CD8-positive, alpha-beta memory T cell (primary cell): ENCODE measurements at regions not wholly inside any gene's neighbourhood (a gene's known extent, or its start where the extent isn't known, plus 50 kb on each side); places are given as distances from the start of the nearest gene placed in this dataset.

ENCODE experiments used
- CTCF ChIA-PET: fragments of 350-600 bp; sonication (Branson Sonifier 250); formaldehyde crosslinking; loops from one replicate; lab custom pipeline; 2021; ENCODE audit warnings: antibody characterized with exemption; lab: Charles Lee
- POLR2A ChIA-PET: fragments of 350-600 bp; sonication (Branson Sonifier 250); formaldehyde crosslinking; loops from one replicate; lab custom pipeline; 2021; ENCODE audit warnings: antibody characterized with exemption; lab: Charles Lee
- DNase-seq, 5 donors: peaks; one replicate each; pipeline versions ENCODE4 v3.0.0 to v3.0.0-alpha.2; 2020 to 2022; ENCODE audit warnings: mixed read lengths in 1 of 5
- H3K27ac ChIP-seq: one replicate; pipeline ENCODE4 v1.7.0; 2013; ENCODE audit warnings: low read depth, mild to moderate bottlenecking, low read length, moderate library complexity
- H3K27me3 ChIP-seq: 2 replicates; pipeline ENCODE4 v1.7.0; 2013; ENCODE audit warnings: low read length, mild to moderate bottlenecking; ENCODE audit not compliant: insufficient read depth, poor library complexity, severe bottlenecking
- H3K36me3 ChIP-seq: 2 replicates; pipeline ENCODE4 v1.7.0; 2013; ENCODE audit warnings: mild to moderate bottlenecking, low read length, moderate library complexity; ENCODE audit not compliant: insufficient read depth
- H3K4me1 ChIP-seq: 2 replicates; pipeline ENCODE4 v1.7.0; 2013; ENCODE audit warnings: mild to moderate bottlenecking, low read length, moderate library complexity; ENCODE audit not compliant: insufficient read depth
- H3K4me3 ChIP-seq: 2 replicates; pipeline ENCODE4 v1.7.0; 2013; ENCODE audit warnings: mild to moderate bottlenecking, low read length
- H3K9me3 ChIP-seq: 2 replicates; pipeline ENCODE4 v1.7.0; 2013; ENCODE audit warnings: mild to moderate bottlenecking, low read length
- H3K27ac Mint-ChIP-seq, 8 donors: one replicate each; pipeline ENCODE4 v1.8.0; 2020 to 2021; ENCODE audit warnings: mixed read lengths in 8 of 8, mild to moderate bottlenecking in 6 of 8, inconsistent platforms in 3 of 8, moderate library complexity in 3 of 8
- H3K27me3 Mint-ChIP-seq, 2 donors: one replicate each; pipeline ENCODE4 v1.8.0; 2020 to 2021; ENCODE audit warnings: mixed read lengths in 2 of 2, mild to moderate bottlenecking in 1 of 2, moderate library complexity in 1 of 2
- H3K36me3 Mint-ChIP-seq, 3 donors: one replicate each; pipeline ENCODE4 v1.8.0; 2020 to 2021; ENCODE audit warnings: mixed read lengths in 3 of 3, inconsistent platforms in 1 of 3, mild to moderate bottlenecking in 1 of 3
- H3K4me1 Mint-ChIP-seq, 3 donors: one replicate each; pipeline ENCODE4 v1.8.0; 2020 to 2021; ENCODE audit warnings: mixed read lengths in 3 of 3, inconsistent platforms in 1 of 3, mild to moderate bottlenecking in 1 of 3
- H3K4me3 Mint-ChIP-seq, 7 donors: one replicate each; pipeline ENCODE4 v1.8.0; 2020 to 2021; ENCODE audit warnings: mixed read lengths in 7 of 7, mild to moderate bottlenecking in 6 of 7, moderate library complexity in 4 of 7, inconsistent platforms in 2 of 7
- H3K9me3 Mint-ChIP-seq, 5 donors: one replicate each; pipeline ENCODE4 v1.8.0; 2020 to 2022; ENCODE audit warnings: mixed read lengths in 5 of 5, mild to moderate bottlenecking in 3 of 5, moderate library complexity in 2 of 5, inconsistent platforms in 1 of 5

DNA sequence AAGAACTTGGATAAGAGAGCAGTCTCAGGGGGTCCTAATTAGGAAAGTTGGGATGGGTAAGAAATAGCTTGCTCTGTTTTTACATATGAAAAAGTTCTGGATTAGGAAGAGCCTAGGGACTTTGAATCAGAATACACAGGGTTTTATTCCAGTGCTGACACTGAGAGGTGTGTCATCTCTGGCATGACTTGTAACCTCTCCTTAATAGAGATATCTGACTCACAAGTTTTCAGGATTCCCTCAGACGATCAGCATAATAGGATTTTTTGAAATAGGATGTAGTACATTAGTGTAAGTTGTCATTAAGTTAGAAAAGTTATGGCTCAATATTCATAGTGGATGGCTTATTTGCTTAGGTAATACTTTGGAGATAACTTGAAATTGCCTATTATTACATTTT lies 555.2 kb upstream of the MIR17HG start:
- H3K36me3 Mint-ChIP-seq = no peaks in the 10 kb centered on the region

DNA sequence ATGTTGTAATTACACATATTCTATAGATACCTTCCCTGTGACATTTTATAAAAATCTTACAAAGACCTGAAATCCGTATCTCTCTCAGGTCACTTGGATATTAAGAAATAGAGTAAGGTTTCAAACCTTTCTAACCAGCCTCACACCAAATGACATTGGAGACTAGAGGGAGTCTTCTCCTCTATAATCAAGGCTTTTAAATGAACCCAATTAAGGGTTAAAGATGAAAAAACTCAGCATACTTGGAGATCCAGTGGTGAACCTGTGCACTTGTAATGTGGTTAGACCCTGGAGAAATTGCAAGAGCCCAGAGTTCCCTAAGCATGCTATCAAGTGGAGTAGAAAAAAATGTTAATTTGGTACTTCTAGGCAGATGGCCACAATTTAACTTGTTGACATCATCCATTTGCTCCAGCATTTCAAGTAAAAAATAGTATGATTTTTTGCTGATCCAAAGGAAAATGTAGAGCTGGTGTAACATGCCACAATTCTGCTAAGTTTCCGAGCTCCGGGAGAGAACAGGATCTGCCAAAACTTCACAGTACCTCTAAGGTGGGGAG lies 554.1 kb upstream of the MIR17HG start:
- no peaks in the 10 kb centered on the region for H3K4me1 ChIP-seq
- POLR2A ChIA-PET = no interaction called here
- no peaks in the 10 kb centered on the region for H3K9me3 ChIP-seq
- no peaks in the 10 kb centered on the region for H3K36me3 Mint-ChIP-seq
- no peak overlapping the region for H3K27ac ChIP-seq
- H3K27me3 ChIP-seq = no peaks in the 10 kb centered on the region
- CTCF ChIA-PET = no interaction called here
- H3K36me3 ChIP-seq = no peaks in the 10 kb centered on the region
- H3K27ac Mint-ChIP-seq = no peak overlapping the region
- H3K4me3 Mint-ChIP-seq = no peak overlapping the region
- no peak for DNase-seq
- no peaks in the 10 kb centered on the region for H3K4me1 Mint-ChIP-seq
- H3K27me3 Mint-ChIP-seq = no peaks in the 10 kb centered on the region
- H3K4me3 ChIP-seq = no peak overlapping the region
- peaks cover 0 to 18% (median 4%) of the 10 kb centered on the region in 5 donors for H3K9me3 Mint-ChIP-seq

More for the DNA sequence above, 555.2 kb upstream of the MIR17HG start:
- no peaks in the 10 kb centered on the region for H3K4me1 Mint-ChIP-seq
- Histone ChIP-seq H3K4me3 (no peak overlapping the region), H3K4me1 (no peaks in the 10 kb centered on the region), H3K27me3 (no peaks in the 10 kb centered on the region), H3K36me3 (no peaks in the 10 kb centered on the region), H3K9me3 (no peaks in the 10 kb centered on the region), H3K27ac (no peak overlapping the region)
- H3K27ac Mint-ChIP-seq = no peak overlapping the region
- ChIA-PET CTCF (no interaction called here), POLR2A (no interaction called here)
- H3K27me3 Mint-ChIP-seq = no peaks in the 10 kb centered on the region
- DNase-seq = no peak
- H3K4me3 Mint-ChIP-seq = no peak overlapping the region
- H3K9me3 Mint-ChIP-seq = peaks cover 0 to 18% (median 5%) of the 10 kb centered on the region in 5 donors

GRCh38 chr13:90796474-90796873 lies 551.0 kb upstream of the MIR17HG start:
- no peaks in the 10 kb centered on the region for H3K27me3 ChIP-seq
- no peaks in the 10 kb centered on the region for H3K4me1 ChIP-seq
- POLR2A ChIA-PET = no interaction called here
- Mint-ChIP-seq H3K27ac (no peak overlapping the region), H3K36me3 (no peaks in the 10 kb centered on the region), H3K4me1 (no peaks in the 10 kb centered on the region), H3K4me3 (no peak overlapping the region), H3K27me3 (no peaks in the 10 kb centered on the region), H3K9me3 (peaks cover 3 to 19% (median 4%) of the 10 kb centered on the region in 5 donors)
- no peaks in the 10 kb centered on the region for H3K36me3 ChIP-seq
- H3K9me3 ChIP-seq = no peaks in the 10 kb centered on the region
- H3K27ac ChIP-seq = no peak overlapping the region
- DNase-seq = no peak
- CTCF ChIA-PET = interaction anchor here (0.9 kb wide), 1 partner anchor 9 kb away, joined by 3 read pairs; no protein-coding TSS in a partner anchor
- no peak overlapping the region for H3K4me3 ChIP-seq

DNA sequence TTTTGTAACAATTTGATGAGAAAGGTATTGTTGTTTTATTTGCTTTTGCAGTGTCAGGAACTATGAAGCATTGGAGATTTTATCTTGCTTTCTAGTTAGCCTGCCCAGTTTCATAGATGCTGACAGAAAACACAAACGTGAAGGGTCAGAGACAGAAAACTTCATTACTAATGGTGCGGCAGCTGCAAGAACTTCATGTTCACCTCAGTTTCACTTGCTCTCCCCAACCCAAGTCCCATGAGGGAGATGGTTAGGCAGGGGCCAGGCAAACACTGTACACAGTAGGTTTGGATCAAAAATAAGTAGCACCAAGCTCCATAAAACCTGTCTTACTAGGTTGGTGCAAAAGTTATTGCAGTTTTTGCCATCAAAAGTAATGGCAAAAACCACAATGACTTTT lies 550.2 kb upstream of the MIR17HG start:
- no peak overlapping the region for H3K4me3 Mint-ChIP-seq
- no peaks in the 10 kb centered on the region for H3K4me1 Mint-ChIP-seq
- no peaks in the 10 kb centered on the region for H3K27me3 Mint-ChIP-seq
- no peak for DNase-seq
- H3K27ac Mint-ChIP-seq = no peak overlapping the region
- CTCF ChIA-PET = interaction anchor here (0.9 kb wide), 1 partner anchor 8 kb away, joined by 3 read pairs; no protein-coding TSS in a partner anchor
- no peaks in the 10 kb centered on the region for H3K4me1 ChIP-seq
- no peaks in the 10 kb centered on the region for H3K36me3 Mint-ChIP-seq
- H3K4me3 ChIP-seq = no peak overlapping the region
- no peaks in the 10 kb centered on the region for H3K36me3 ChIP-seq
- H3K9me3 ChIP-seq = no peaks in the 10 kb centered on the region
- H3K27me3 ChIP-seq = no peaks in the 10 kb centered on the region
- no peak overlapping the region for H3K27ac ChIP-seq
- H3K9me3 Mint-ChIP-seq = peaks cover 3 to 14% (median 4%) of the 10 kb centered on the region in 5 donors
- POLR2A ChIA-PET = no interaction called here

DNA sequence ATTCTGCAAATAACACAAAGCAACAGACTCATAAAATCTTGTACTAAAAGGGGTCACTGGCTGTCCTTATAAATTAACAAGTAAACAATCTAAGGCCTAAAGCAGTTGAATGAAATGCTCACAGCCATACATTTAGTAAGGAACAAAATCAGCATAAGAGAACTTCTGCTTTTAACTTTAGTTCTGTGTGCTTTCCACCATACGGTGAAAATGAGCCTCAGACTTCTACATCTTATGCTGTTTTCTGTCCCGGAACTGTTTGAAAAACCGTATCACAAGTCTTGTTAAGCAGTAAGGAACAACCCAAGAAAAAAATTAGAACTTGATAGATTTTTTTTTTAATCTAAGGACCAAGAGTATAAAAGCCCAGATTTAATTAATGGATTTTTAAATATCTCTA lies 549.1 kb upstream of the MIR17HG start:
- no peak for DNase-seq
- Histone ChIP-seq H3K9me3 (no peaks in the 10 kb centered on the region), H3K27ac (no peak overlapping the region), H3K4me1 (no peaks in the 10 kb centered on the region), H3K4me3 (no peak overlapping the region), H3K36me3 (no peaks in the 10 kb centered on the region), H3K27me3 (no peaks in the 10 kb centered on the region)
- ChIA-PET POLR2A (no interaction called here), CTCF (no interaction called here)
- Mint-ChIP-seq H3K27ac (no peak overlapping the region), H3K9me3 (peaks cover 3 to 11% (median 4%) of the 10 kb centered on the region in 5 donors), H3K36me3 (no peaks in the 10 kb centered on the region), H3K27me3 (no peaks in the 10 kb centered on the region), H3K4me3 (no peak overlapping the region), H3K4me1 (no peaks in the 10 kb centered on the region)

DNA sequence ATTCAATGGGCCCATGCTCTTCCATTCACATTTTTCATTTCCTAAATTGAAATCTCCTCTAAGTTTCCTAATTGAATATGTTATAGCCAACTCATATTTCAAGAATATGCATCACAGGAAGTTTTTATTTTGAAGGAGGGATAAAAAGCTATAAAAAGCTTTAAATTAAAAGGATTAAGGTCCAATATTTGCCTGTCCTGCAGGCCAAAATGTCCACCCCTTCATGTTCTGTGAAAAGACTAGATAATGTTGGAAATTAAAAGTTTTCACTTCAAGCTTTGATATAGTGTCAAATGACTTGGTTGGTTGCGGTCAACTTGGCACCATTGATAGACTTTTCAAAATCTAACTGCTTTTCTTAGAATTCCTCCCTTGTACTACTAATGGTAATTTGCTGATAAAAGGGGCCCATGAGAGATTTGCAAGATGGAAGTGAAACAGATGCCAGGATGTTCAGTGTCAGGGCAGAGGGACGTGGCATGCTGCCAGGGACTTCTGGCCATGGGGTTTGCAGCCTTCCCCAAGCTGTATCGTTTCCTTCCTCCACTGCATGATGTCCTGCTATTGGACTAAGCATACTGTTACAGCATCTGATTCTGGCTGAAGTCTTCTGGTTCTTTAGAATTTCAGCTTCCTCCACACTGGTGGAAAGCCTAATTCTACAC lies 547.3 kb upstream of the MIR17HG start:
- Mint-ChIP-seq H3K27ac (no peak overlapping the region), H3K27me3 (no peaks in the 10 kb centered on the region), H3K4me1 (no peaks in the 10 kb centered on the region), H3K36me3 (no peaks in the 10 kb centered on the region), H3K4me3 (no peak overlapping the region), H3K9me3 (peaks cover 0 to 8% (median 4%) of the 10 kb centered on the region in 5 donors)
- no peaks in the 10 kb centered on the region for H3K27me3 ChIP-seq
- H3K9me3 ChIP-seq = no peaks in the 10 kb centered on the region
- no peaks in the 10 kb centered on the region for H3K4me1 ChIP-seq
- H3K36me3 ChIP-seq = no peaks in the 10 kb centered on the region
- H3K4me3 ChIP-seq = no peak overlapping the region
- ChIA-PET CTCF (no interaction called here), POLR2A (no interaction called here)
- H3K27ac ChIP-seq = no peak overlapping the region
- DNase-seq = no peak

DNA sequence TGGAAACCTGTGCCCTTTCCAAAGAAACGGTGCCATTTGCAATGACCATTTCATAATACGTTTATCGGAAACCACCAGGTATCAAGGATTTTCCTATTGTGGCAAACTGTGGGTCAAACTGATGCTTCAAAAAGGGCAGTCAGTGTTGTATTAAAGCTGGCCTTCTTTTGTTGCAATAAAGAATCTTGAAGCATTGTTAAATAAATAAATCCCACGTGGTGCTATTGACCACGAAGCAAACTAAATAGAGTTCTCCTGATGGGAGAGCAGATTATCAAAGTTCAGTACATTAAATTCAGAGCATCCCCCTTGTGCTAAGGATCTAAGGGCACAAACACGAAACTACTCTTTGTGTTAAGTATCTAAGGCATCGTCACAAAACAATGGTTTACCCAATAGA lies 545.9 kb upstream of the MIR17HG start:
- peaks cover 0 to 6% (median 4%) of the 10 kb centered on the region in 5 donors for H3K9me3 Mint-ChIP-seq
- DNase-seq = no peak
- no peaks in the 10 kb centered on the region for H3K9me3 ChIP-seq
- no peak overlapping the region for H3K4me3 ChIP-seq
- POLR2A ChIA-PET = no interaction called here
- no peak overlapping the region for H3K27ac Mint-ChIP-seq
- no peaks in the 10 kb centered on the region for H3K4me1 Mint-ChIP-seq
- H3K4me1 ChIP-seq = no peaks in the 10 kb centered on the region
- CTCF ChIA-PET = no interaction called here
- no peaks in the 10 kb centered on the region for H3K27me3 ChIP-seq
- H3K27me3 Mint-ChIP-seq = no peaks in the 10 kb centered on the region
- no peak overlapping the region for H3K4me3 Mint-ChIP-seq
- no peak overlapping the region for H3K27ac ChIP-seq
- H3K36me3 Mint-ChIP-seq = no peaks in the 10 kb centered on the region
- no peaks in the 10 kb centered on the region for H3K36me3 ChIP-seq

DNA sequence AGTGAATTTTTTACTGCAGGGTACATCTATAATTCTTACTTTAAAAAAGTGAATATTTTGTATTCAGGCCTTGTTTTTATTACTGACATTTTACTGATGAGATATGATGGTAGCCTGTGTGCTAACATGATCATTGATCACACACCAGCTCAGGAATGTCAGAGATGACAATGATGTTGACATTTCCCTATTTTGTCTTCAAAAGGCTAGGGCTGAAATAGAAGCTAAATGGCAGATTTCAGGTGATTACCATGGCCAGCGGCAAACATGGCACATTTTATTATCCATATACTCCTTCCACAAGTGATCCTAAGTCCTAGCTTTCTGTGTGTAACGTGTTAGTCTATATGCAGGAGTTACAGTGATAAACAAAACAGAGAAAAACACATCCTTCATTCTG lies 544.3 kb upstream of the MIR17HG start:
- CTCF ChIA-PET = no interaction called here
- Mint-ChIP-seq H3K4me1 (no peaks in the 10 kb centered on the region), H3K9me3 (peaks cover 0 to 7% (median 6%) of the 10 kb centered on the region in 5 donors), H3K36me3 (no peaks in the 10 kb centered on the region), H3K27me3 (no peaks in the 10 kb centered on the region), H3K4me3 (no peak overlapping the region), H3K27ac (no peak overlapping the region)
- H3K9me3 ChIP-seq = no peaks in the 10 kb centered on the region
- no peak overlapping the region for H3K27ac ChIP-seq
- no peak overlapping the region for H3K4me3 ChIP-seq
- H3K27me3 ChIP-seq = no peaks in the 10 kb centered on the region
- no peaks in the 10 kb centered on the region for H3K4me1 ChIP-seq
- DNase-seq = no peak
- POLR2A ChIA-PET = no interaction called here
- no peaks in the 10 kb centered on the region for H3K36me3 ChIP-seq
